B cell (primary cell): ENCODE measurements at regions not wholly inside any gene's neighbourhood (a gene's known extent, or its start where the extent isn't known, plus 50 kb on each side); places are given as distances from the start of the nearest gene placed in this dataset.

Experiments
- ATAC-seq: fragments of 200-7000 bp; cut with Tn5 transposase; one replicate; pipeline ENCODE4 v1.10.0; 2021; ENCODE audit warnings: low read depth, mild to moderate bottlenecking, moderate number of reproducible peaks, moderate library complexity
- CTCF ChIA-PET: fragments of 350-600 bp; sonication (Branson Sonifier 250); formaldehyde crosslinking; loops from one replicate; lab custom pipeline; 2021; ENCODE audit warnings: antibody characterized with exemption, inconsistent platforms; lab: Charles Lee
- POLR2A ChIA-PET: fragments of 350-600 bp; sonication (Branson Sonifier 250); formaldehyde crosslinking; loops from one replicate; lab custom pipeline; 2021; ENCODE audit warnings: antibody characterized with exemption; lab: Charles Lee
- DNase-seq: peaks from one replicate; pipeline ENCODE4 v3.0.0; 2013
- H2AFZ ChIP-seq: 2 replicates; pipeline ENCODE4 v1.6.1; 2012; ENCODE audit warnings: mild to moderate bottlenecking, low read depth, low read length; ENCODE audit not compliant: insufficient read depth, poor library complexity, severe bottlenecking
- H3K27ac ChIP-seq, 2 donors: 1 replicate in 1 of 2; 2 replicates in 1 of 2; pipeline ENCODE4 v1.5.1; 2012 to 2013; ENCODE audit warnings: low read length in 2 of 2, mild to moderate bottlenecking in 2 of 2, moderate library complexity in 1 of 2
- H3K27me3 ChIP-seq, 4 experiments: fragments of 200-600 bp in 1 of 4; sonication (generic) in 1 of 4; replicated peaks in 1 of 4; 1 replicate in 2 of 4; 2 replicates in 2 of 4; pipeline versions ENCODE4 v1.6.1 to v1.7.0; 2013 to 2016; ENCODE audit warnings: low read length in 3 of 4, mild to moderate bottlenecking in 2 of 4, mixed read lengths in 1 of 4, moderate library complexity in 1 of 4; ENCODE audit not compliant: insufficient read depth in 4 of 4, control insufficient read depth in 3 of 4; ENCODE audit errors: control extremely low read depth in 1 of 4
- H3K36me3 ChIP-seq, 2 experiments: replicated peaks in 1 of 2; 1 replicate in 1 of 2; 2 replicates in 1 of 2; pipeline versions ENCODE4 v1.6.1 to v1.7.1; 2013; ENCODE audit warnings: low read length in 1 of 2; ENCODE audit not compliant: insufficient read depth in 2 of 2, control insufficient read depth in 1 of 2; ENCODE audit errors: control extremely low read depth in 1 of 2, extremely low read depth in 1 of 2
- H3K4me1 ChIP-seq, 2 donors: fragments of 200-600 bp in 1 of 2; sonication (generic) in 1 of 2; 1 replicate in 1 of 2; 2 replicates in 1 of 2; pipeline versions ENCODE4 v1.5.1 to v1.6.1; 2013 to 2017; ENCODE audit warnings: low read length in 2 of 2; ENCODE audit not compliant: control insufficient read depth in 2 of 2, insufficient read depth in 2 of 2
- H3K4me2 ChIP-seq: replicated peaks from 2 replicates; pipeline ENCODE3; 2012; ENCODE audit warnings: mild to moderate bottlenecking, low read depth, low read length; ENCODE audit not compliant: poor library complexity, severe bottlenecking
- H3K4me3 ChIP-seq, 5 experiments: fragments of 200-600 bp in 1 of 5; sonication (generic) in 1 of 5; 1 replicate in 3 of 5; 2 replicates in 2 of 5; pipeline versions ENCODE4 v1.5.1 to v1.7.0; 2011 to 2016; ENCODE audit warnings: low read length in 4 of 5, mild to moderate bottlenecking in 4 of 5, low read depth in 2 of 5, control low read depth in 1 of 5, moderate library complexity in 1 of 5; ENCODE audit not compliant: insufficient read depth in 1 of 5; ENCODE audit errors: control extremely low read depth in 1 of 5, extremely low read depth in 1 of 5
- H3K79me2 ChIP-seq: fragments of 200-600 bp; sonication (generic); one replicate; pipeline ENCODE4 v1.6.0; 2016; ENCODE audit warnings: low read length; ENCODE audit not compliant: control insufficient read depth, insufficient read depth
- H3K9ac ChIP-seq: fragments of 200-600 bp; sonication (generic); 2 replicates; pipeline ENCODE4 v1.6.1; 2017; ENCODE audit warnings: mild to moderate bottlenecking, low read length, moderate library complexity
- H3K9me3 ChIP-seq, 3 donors: one replicate each; pipeline versions ENCODE4 v1.6.1 to v1.7.1; 2013; ENCODE audit warnings: low read length in 2 of 3; ENCODE audit not compliant: control insufficient read depth in 2 of 3, insufficient read depth in 1 of 3; ENCODE audit errors: control extremely low read depth in 1 of 3
- H4K20me1 ChIP-seq: 2 replicates; pipeline ENCODE4 v1.6.0; 2012; ENCODE audit warnings: mild to moderate bottlenecking, low read length; ENCODE audit not compliant: insufficient read depth, control insufficient read depth, poor library complexity, severe bottlenecking
- H3K27ac Mint-ChIP-seq: one replicate; pipeline ENCODE4 v1.8.0; 2021; ENCODE audit warnings: mixed read lengths
- H3K27me3 Mint-ChIP-seq: one replicate; pipeline ENCODE4 v1.8.0; 2021; ENCODE audit warnings: mixed read lengths
- H3K4me1 Mint-ChIP-seq: one replicate; pipeline ENCODE4 v1.8.0; 2021; ENCODE audit warnings: mixed read lengths
- H3K4me3 Mint-ChIP-seq: one replicate; pipeline ENCODE4 v1.8.0; 2021; ENCODE audit warnings: mixed read lengths
- H3K9me3 Mint-ChIP-seq: one replicate; pipeline ENCODE4 v1.8.0; 2022; ENCODE audit warnings: mixed read lengths; ENCODE audit not compliant: insufficient read depth
- EZH2 ChIP-seq: IDR thresholded peaks from 2 replicates; pipeline ENCODE4 v1.6.1; 2012; ENCODE audit warnings: borderline replicate concordance, low read depth, mild to moderate bottlenecking, moderate library complexity, low read length; ENCODE audit not compliant: insufficient read depth, poor library complexity, severe bottlenecking
- WGBS: methylation state at CpG from one replicate; pipeline ENCODE4 v1.1.5; 2013; ENCODE audit warnings: missing lambda C conversion rate; ENCODE audit not compliant: insufficient coverage; 5-methylcytosine and 5-hydroxymethylcytosine counted together
- intact Hi-C: fragments of 100-400 bp; cut with micrococcal nuclease; formaldehyde crosslinking; loops from one replicate; pipeline ENCODE4 v1.10.0; 2022
- TF ChIP-seq, protein P1 (sequence below): fragments of 200-600 bp; IDR thresholded peaks from one replicate; pipeline ENCODE4 v1.8.0; 2022; ENCODE audit warnings: antibody characterized with exemption, mild to moderate bottlenecking

DNA sequence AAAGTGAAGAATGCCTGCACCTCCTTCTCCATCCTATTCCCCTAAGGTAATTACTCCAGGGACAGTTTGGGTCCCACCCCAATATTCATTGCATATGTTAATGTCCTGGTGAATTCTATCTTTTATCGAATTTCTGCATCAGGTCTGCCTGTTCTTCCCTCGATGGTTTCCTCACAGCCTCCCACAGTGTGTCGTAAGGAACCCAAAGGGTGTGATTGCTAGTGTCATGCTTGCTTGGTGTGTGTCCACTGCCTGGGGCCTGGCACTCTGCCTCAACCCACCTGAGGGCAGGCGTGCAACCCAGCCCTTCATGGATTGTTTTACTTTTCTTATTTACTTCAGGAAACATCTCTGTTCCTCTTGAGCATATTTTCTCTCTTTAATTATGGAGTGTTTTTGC, 60.2 kb upstream of the CYSLTR2 start:
- peaks cover 34% of the 10 kb centered on the region for H3K27me3 Mint-ChIP-seq
- H3K4me1 ChIP-seq = no peaks in the 10 kb centered on the region
- H3K4me3 Mint-ChIP-seq = no peak overlapping the region
- ChIA-PET POLR2A (no interaction called here), CTCF (interaction anchor here (1.5 to 1.9 kb wide), 2 partner anchors 14 to 176 kb away, joined by 3 to 5 read pairs; no protein-coding TSS in a partner anchor)
- no peak for DNase-seq
- H3K4me1 Mint-ChIP-seq = peaks cover 4% of the 10 kb centered on the region
- H3K36me3 ChIP-seq = no peaks in the 10 kb centered on the region
- TF ChIP-seq, protein P1, sequence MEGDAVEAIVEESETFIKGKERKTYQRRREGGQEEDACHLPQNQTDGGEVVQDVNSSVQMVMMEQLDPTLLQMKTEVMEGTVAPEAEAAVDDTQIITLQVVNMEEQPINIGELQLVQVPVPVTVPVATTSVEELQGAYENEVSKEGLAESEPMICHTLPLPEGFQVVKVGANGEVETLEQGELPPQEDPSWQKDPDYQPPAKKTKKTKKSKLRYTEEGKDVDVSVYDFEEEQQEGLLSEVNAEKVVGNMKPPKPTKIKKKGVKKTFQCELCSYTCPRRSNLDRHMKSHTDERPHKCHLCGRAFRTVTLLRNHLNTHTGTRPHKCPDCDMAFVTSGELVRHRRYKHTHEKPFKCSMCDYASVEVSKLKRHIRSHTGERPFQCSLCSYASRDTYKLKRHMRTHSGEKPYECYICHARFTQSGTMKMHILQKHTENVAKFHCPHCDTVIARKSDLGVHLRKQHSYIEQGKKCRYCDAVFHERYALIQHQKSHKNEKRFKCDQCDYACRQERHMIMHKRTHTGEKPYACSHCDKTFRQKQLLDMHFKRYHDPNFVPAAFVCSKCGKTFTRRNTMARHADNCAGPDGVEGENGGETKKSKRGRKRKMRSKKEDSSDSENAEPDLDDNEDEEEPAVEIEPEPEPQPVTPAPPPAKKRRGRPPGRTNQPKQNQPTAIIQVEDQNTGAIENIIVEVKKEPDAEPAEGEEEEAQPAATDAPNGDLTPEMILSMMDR = no peak
- TF ChIP-seq EZH2 = no peak
- H3K27ac ChIP-seq = no peak overlapping the region
- H3K4me3 ChIP-seq = no peak overlapping the region
- H3K79me2 ChIP-seq = no peaks in the 10 kb centered on the region
- intact Hi-C loops = no loop called here
- peaks cover 0 to 7% (median 2%) of the 10 kb centered on the region in 4 experiments for H3K27me3 ChIP-seq
- peaks cover 0 to 5% (median 0%) of the 10 kb centered on the region in 3 donors for H3K9me3 ChIP-seq
- H3K9ac ChIP-seq = no peak overlapping the region
- H3K4me2 ChIP-seq = no peak overlapping the region
- 100% methylated on average over 1 of the region's 4 CpGs for WGBS
- H2AFZ ChIP-seq = no peak overlapping the region
- no peak overlapping the region for H3K27ac Mint-ChIP-seq
- no peak for ATAC-seq
- no peaks in the 10 kb centered on the region for H4K20me1 ChIP-seq
- H3K9me3 Mint-ChIP-seq = peaks cover 3% of the 10 kb centered on the region

DNA sequence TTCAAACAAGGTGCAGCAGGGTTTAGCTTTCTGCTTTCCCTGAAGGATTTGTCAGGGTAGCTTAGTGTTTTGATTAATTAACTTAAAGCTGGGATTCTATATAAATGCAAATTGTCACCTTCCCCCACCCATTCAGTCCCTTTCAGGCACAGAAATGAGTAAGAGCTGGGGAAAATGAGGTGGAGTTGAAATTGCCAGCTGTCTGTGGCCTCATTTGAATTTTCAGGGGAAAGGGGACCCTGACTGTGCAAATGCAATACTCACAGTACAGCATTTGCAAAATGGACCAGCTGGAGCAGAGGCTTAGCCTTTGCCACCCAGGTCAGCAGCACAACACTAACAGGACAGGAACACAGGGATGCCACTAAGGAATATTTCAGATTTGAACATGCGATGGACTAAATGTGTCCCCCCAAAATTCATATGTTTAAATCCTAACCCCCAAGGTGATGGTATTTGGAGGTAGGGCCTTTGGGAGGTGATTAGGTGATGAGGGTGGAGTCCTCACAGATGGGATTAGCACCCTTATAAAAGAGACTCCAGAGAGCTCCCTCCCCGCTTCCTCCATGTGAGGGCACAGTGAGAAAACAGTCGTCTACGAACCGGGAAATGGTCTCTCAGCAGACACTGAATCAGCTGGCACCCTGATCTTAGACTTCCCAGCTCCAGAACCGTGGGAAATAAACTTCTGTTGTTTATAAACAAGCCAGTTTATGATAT, 59.5 kb upstream of the CYSLTR2 start:
- Histone ChIP-seq H3K9me3 (peaks cover 0 to 5% (median 0%) of the 10 kb centered on the region in 3 donors), H2AFZ (no peak overlapping the region), H3K4me2 (no peak overlapping the region), H3K9ac (no peak overlapping the region), H3K4me1 (no peaks in the 10 kb centered on the region), H3K4me3 (no peak overlapping the region), H3K27me3 (peaks cover 0 to 7% (median 2%) of the 10 kb centered on the region in 4 experiments), H3K27ac (no peak overlapping the region), H3K36me3 (no peaks in the 10 kb centered on the region), H4K20me1 (no peaks in the 10 kb centered on the region), H3K79me2 (no peaks in the 10 kb centered on the region)
- H3K9me3 Mint-ChIP-seq = no peaks in the 10 kb centered on the region
- H3K27me3 Mint-ChIP-seq = peaks cover 35% of the 10 kb centered on the region
- H3K27ac Mint-ChIP-seq = no peak overlapping the region
- no peak for DNase-seq
- TF ChIP-seq, protein P1 = no peak
- TF ChIP-seq EZH2 = no peak
- ChIA-PET POLR2A (no interaction called here), CTCF (interaction anchor here (0.9 to 1.9 kb wide), 3 partner anchors 15 to 687 kb away, joined by 3 to 5 read pairs (median 3); no protein-coding TSS in a partner anchor)
- intact Hi-C loops = no loop called here
- H3K4me3 Mint-ChIP-seq = no peak overlapping the region
- no peak for ATAC-seq
- WGBS = 76% methylated on average over 3 of the region's 6 CpGs
- H3K4me1 Mint-ChIP-seq = peaks cover 4% of the 10 kb centered on the region
